GM12878 (cell line): ENCODE measurements at regions not wholly inside any gene's neighbourhood (a gene's known extent, or its start where the extent isn't known, plus 50 kb on each side); places are given as distances from the start of the nearest gene placed in this dataset.

Experiments
- ATAC-seq: fragments of 200-7000 bp; cut with Tn5 transposase; 3 replicates; pipeline ENCODE4 v1.9.1; 2020; ENCODE audit warnings: mild to moderate bottlenecking, moderate library complexity
- BruUV-seq: library from RNA; stranded (reverse); fragments of 400-500 nt; replicated peaks from 2 replicates; lab custom pipeline; 2021; lab: Mats Ljungman, UMichigan
- CTCF ChIA-PET: fragments of 300-600 bp; sonication (Branson Sonifier 250); formaldehyde crosslinking; extraction: SDS; loops from one replicate; lab custom pipeline; 2021; ENCODE audit warnings: inconsistent platforms; lab: Yijun Ruan, JAX
- POLR2A ChIA-PET: fragments of 350-600 bp; formaldehyde crosslinking; extraction: SDS; loops from one replicate; lab custom pipeline; 2021; ENCODE audit warnings: inconsistent platforms; lab: Charles Lee
- RAD21 ChIA-PET: fragments of 300-600 bp; sonication (Branson Sonifier 250); formaldehyde crosslinking; loops from one replicate; lab custom pipeline; 2023; ENCODE audit warnings: antibody characterized with exemption; ENCODE audit not compliant: unreplicated experiment; lab: Charles Lee
- SMC1A ChIA-PET: fragments of 300-600 bp; sonication (Branson Sonifier 250); formaldehyde crosslinking; loops from one replicate; lab custom pipeline; 2023; ENCODE audit not compliant: unreplicated experiment, uncharacterized antibody; lab: Charles Lee
- DNase-seq: peaks from one replicate; pipeline ENCODE4 v3.0.0-alpha.2; 2011; ENCODE audit warnings: low read depth, low spot score
- FAIRE-seq: peaks from 3 replicates; lab custom pipeline; 2011; peaks lifted over from hg19 to GRCh38; lab: Jason Lieb, UNC
- H2AFZ ChIP-seq: 2 replicates; pipeline ENCODE4 v1.6.0; 2011; ENCODE audit warnings: low read depth, low read length, control low read depth; ENCODE audit not compliant: control insufficient read depth
- H3K27ac ChIP-seq: 2 replicates; pipeline ENCODE4 v1.5.1; 2011; ENCODE audit warnings: control low read depth; ENCODE audit not compliant: control insufficient read depth, insufficient read depth
- H3K27me3 ChIP-seq, 2 experiments: replicated peaks in 1 of 2; 2 replicates each; pipeline versions ENCODE4 v1.6.0 to v1.6.1; 2011; ENCODE audit warnings: low read length in 1 of 2; ENCODE audit not compliant: control insufficient read depth in 2 of 2, insufficient read depth in 2 of 2
- H3K36me3 ChIP-seq, 2 experiments: 2 replicates each; pipeline ENCODE4 v1.5.1; 2011; ENCODE audit warnings: low read length in 1 of 2; ENCODE audit not compliant: control insufficient read depth in 2 of 2, insufficient read depth in 2 of 2
- H3K4me1 ChIP-seq: 2 replicates; pipeline ENCODE4 v1.6.1; 2011; ENCODE audit warnings: mild to moderate bottlenecking, low read length, moderate library complexity, mixed read lengths; ENCODE audit not compliant: control insufficient read depth, insufficient read depth
- H3K4me2 ChIP-seq: 2 replicates; pipeline ENCODE4 v1.6.0; 2011; ENCODE audit warnings: control low read depth; ENCODE audit not compliant: control insufficient read depth, insufficient read depth
- H3K4me3 ChIP-seq: fragments of 200-600 bp; sonication (generic); 2 replicates; pipeline ENCODE4 v1.5.1; 2016
- H3K79me2 ChIP-seq: 2 replicates; pipeline ENCODE4 v1.6.0; 2011; ENCODE audit warnings: low read length; ENCODE audit not compliant: control insufficient read depth, insufficient read depth
- H3K9ac ChIP-seq: 2 replicates; pipeline ENCODE4 v1.8.0; 2011; ENCODE audit warnings: low read length, control low read depth, mixed read lengths; ENCODE audit not compliant: control insufficient read depth, insufficient read depth
- H3K9me3 ChIP-seq: replicated peaks from 3 replicates; pipeline ENCODE4 v1.5.1; 2011; ENCODE audit warnings: mild to moderate bottlenecking, low read length; ENCODE audit not compliant: control insufficient read depth, insufficient read depth
- H4K20me1 ChIP-seq: 2 replicates; pipeline ENCODE4 v1.6.0; 2011; ENCODE audit not compliant: control insufficient read depth, insufficient read depth
- NR2C1 ChIP-seq: fragments of 450-650 bp; IDR thresholded peaks from 2 replicates; pipeline ENCODE4 v1.6.1; 2017; ENCODE audit warnings: antibody characterized with exemption, mild to moderate bottlenecking, moderate library complexity
- SUZ12 ChIP-seq: fragments of 200-600 bp; sonication (generic); IDR thresholded peaks from one replicate; pipeline ENCODE4 v1.6.1; 2018; ENCODE audit warnings: antibody characterized with exemption, mild to moderate bottlenecking; ENCODE audit not compliant: unreplicated experiment
- WGBS: methylation state at CpG from one replicate; pipeline ENCODE4 v1.1.6; 2016; ENCODE audit warnings: low lambda C conversion rate; ENCODE audit not compliant: insufficient replicate concordance, insufficient coverage; ENCODE audit errors: missing lambda C conversion rate; 5-methylcytosine and 5-hydroxymethylcytosine counted together
- in situ Hi-C: fragments of 300-500 bp; cut with MboI; formaldehyde crosslinking; loops from 9 replicates; pipeline ENCODE4 v1.14.3; 2018; ENCODE audit warnings: mixed read lengths
- intact Hi-C: fragments of 100-400 bp; cut with micrococcal nuclease; formaldehyde crosslinking; loops from one replicate; pipeline ENCODE4 v1.14.2; 2022; ENCODE audit not compliant: unreplicated experiment

- in situ Hi-C loops, result no loop called here
- Histone ChIP-seq H3K36me3 (no peaks in the 10 kb centered on the region), H3K4me3 (no peak overlapping the region), H3K4me2 (no peak overlapping the region), H3K79me2 (no peaks in the 10 kb centered on the region), H3K27me3 (no peaks in the 10 kb centered on the region), H2AFZ (no peak overlapping the region), H3K4me1 (no peaks in the 10 kb centered on the region), H3K9ac (no peak overlapping the region), H3K27ac (no peak overlapping the region), H3K9me3 (no peaks in the 10 kb centered on the region), H4K20me1 (no peaks in the 10 kb centered on the region)
- no peak for FAIRE-seq
- TF ChIP-seq SUZ12, result no peak
- POLR2A ChIA-PET, result no interaction called here
- CTCF ChIA-PET, result no interaction called here
- no peak for DNase-seq
- RAD21 ChIA-PET, result no interaction called here
- WGBS, result 0% methylated on average over 1 of the region's 1 CpG
- intact Hi-C loops, result no loop called here
- no TSS peak for BruUV-seq
- ATAC-seq, result no peak
- SMC1A ChIA-PET, result no interaction called here
Observed at GRCh38 chr10:52672880-52673279, 99.7 kb downstream of the MBL2 start.

DNA sequence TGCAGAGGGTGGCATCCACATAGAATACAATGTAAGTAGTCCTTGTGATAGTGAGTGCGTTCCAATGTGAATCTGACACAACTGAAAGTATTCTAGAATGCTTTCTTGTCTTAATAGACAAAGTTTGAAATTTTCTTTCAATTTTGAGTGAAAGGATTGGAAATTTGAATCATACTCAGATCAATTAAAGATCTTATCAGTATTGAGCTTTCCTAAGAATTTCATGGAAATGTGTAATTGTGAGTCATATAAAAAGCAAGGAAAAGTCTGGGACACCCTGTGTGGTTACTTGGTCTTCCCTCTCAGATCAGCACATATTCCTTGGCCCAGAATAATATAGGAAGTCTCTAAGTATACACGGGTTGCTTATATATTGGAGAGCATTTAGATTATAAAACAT is 99.1 kb downstream of the MBL2 start:
- no TSS peak for BruUV-seq

More for the DNA sequence above, 99.1 kb downstream of the MBL2 start:
- ChIA-PET CTCF (no interaction called here), RAD21 (no interaction called here), SMC1A (no interaction called here), POLR2A (no interaction called here)
- H2AFZ ChIP-seq, result no peak overlapping the region
- H3K9me3 ChIP-seq, result no peaks in the 10 kb centered on the region
- ATAC-seq, result no peak
- no peak overlapping the region for H3K4me3 ChIP-seq
- H3K79me2 ChIP-seq, result no peaks in the 10 kb centered on the region
- H3K9ac ChIP-seq, result no peak overlapping the region
- H3K4me2 ChIP-seq, result no peak overlapping the region
- FAIRE-seq, result no peak
- H3K4me1 ChIP-seq, result no peaks in the 10 kb centered on the region
- DNase-seq, result no peak
- no peak for TF ChIP-seq NR2C1
- no peaks in the 10 kb centered on the region for H3K36me3 ChIP-seq
- H3K27ac ChIP-seq, result no peak overlapping the region
- no peaks in the 10 kb centered on the region for H4K20me1 ChIP-seq
- no peaks in the 10 kb centered on the region for H3K27me3 ChIP-seq
- intact Hi-C loops (no loop called here), in situ Hi-C loops (no loop called here)
- 2% methylated on average over 2 of the region's 2 CpGs for WGBS
